ENCODE measurements at regions not wholly inside any gene's neighbourhood (a gene's known extent, or its start where the extent isn't known, plus 50 kb on each side); places are given as distances from the start of the nearest gene placed in this dataset.

- Histone ChIP-seq H4K20me1 (ENCODE audit: control insufficient read depth, insufficient read depth, insufficient read length) (no peaks in the 10 kb centered on the region), H3K79me1 (ENCODE audit: insufficient read depth, low read depth, low read length, poor library complexity, severe bottlenecking) (no peaks in the 10 kb centered on the region), H3T11ph (ENCODE audit: low read length) (no peak overlapping the region), H3K56ac (ENCODE audit: insufficient read length, low read depth, low read length) (no peak overlapping the region), H2AK5ac (ENCODE audit: insufficient read length, low read length) (no peak overlapping the region), H3K23ac (ENCODE audit: insufficient read length, low read depth, low read length) (no peak overlapping the region), H2BK12ac (ENCODE audit: insufficient read length, low read depth, low read length) (no peak overlapping the region), H4K91ac (ENCODE audit: insufficient read length, low read depth, low read length) (no peak overlapping the region), H3K9me3 (ENCODE audit: control insufficient read depth, low read depth, low read length) (no peaks in the 10 kb centered on the region), H2AFZ (ENCODE audit: low read length) (no peak overlapping the region), H4K5ac (ENCODE audit: insufficient read length, low read depth, low read length) (no peak overlapping the region), H4K8ac (replicated peaks; ENCODE audit: insufficient read length, low read depth, low read length) (no peak overlapping the region), H3K18ac (ENCODE audit: insufficient read length, low read depth, low read length) (no peak overlapping the region), H3K4ac (ENCODE audit: low read depth, low read length) (no peak overlapping the region), H3K79me2 (ENCODE audit: insufficient read depth, low read length) (no peaks in the 10 kb centered on the region), H3K14ac (ENCODE audit: insufficient read depth, low read length) (no peak overlapping the region), H3K27ac (ENCODE audit: insufficient read length, low read depth, low read length) (no peak overlapping the region), H3K4me2 (ENCODE audit: insufficient read depth, insufficient read length, low read length) (no peak overlapping the region), H3K27me3 (ENCODE audit: insufficient read depth, low read length) (no peaks in the 10 kb centered on the region), H2BK20ac (ENCODE audit: low read depth, low read length, poor library complexity, severe bottlenecking) (no peak overlapping the region), H3K23me2 (ENCODE audit: insufficient read length, low read depth, low read length, poor library complexity, severe bottlenecking) (no peaks in the 10 kb centered on the region), H3K4me1 (ENCODE audit: insufficient read depth, low read length) (no peaks in the 10 kb centered on the region), H2BK120ac (ENCODE audit: low read depth, low read length, poor library complexity, severe bottlenecking) (no peak overlapping the region), H2BK15ac (ENCODE audit: low read depth, low read length) (no peak overlapping the region), H3K9ac (ENCODE audit: extremely low read depth, insufficient read length, low read length) (no peak overlapping the region), H2BK5ac (ENCODE audit: insufficient read length, low read length) (no peak overlapping the region)
- H3K4me3 Mint-ChIP-seq, result no peak overlapping the region
- no peaks in the 10 kb centered on the region for H3K36me3 Mint-ChIP-seq (ENCODE audit: insufficient read depth in 1 of 3, low read depth in 3 of 3)
- H3K4me1 Mint-ChIP-seq, result 0 out of 4 replicates have a peak, but pooled peaks cover 3 to 4% of the 10 kb centered on the region in 2 experiments
- 0 out of 3 replicates have a peak, but pooled peaks have one; percentile 21 for TF ChIP-seq CTCF (conservative IDR thresholded peaks at IDR 0.05)
- peaks cover 0 to 2% of the 10 kb centered on the region in 2 experiments; a peak in 2 of 5 replicates for H3K9me3 Mint-ChIP-seq
- no peaks in the 10 kb centered on the region for H3K27me3 Mint-ChIP-seq (ENCODE audit: low read depth)
- H3K27ac Mint-ChIP-seq, result no peak overlapping the region
- no peak for DNase-seq
Observed at GRCh38 chr3:152109038-152109437, 159.7 kb upstream of the MBNL1 start.

All from H9 (cell line).